GM23338 (cell line): ENCODE measurements at regions not wholly inside any gene's neighbourhood (a gene's known extent, or its start where the extent isn't known, plus 50 kb on each side); places are given as distances from the start of the nearest gene placed in this dataset.

Experiments
- ATAC-seq: fragments of 200-7000 bp; cut with Tn5 transposase; 3 replicates; pipeline ENCODE4 v1.9.1; 2020
- DNase-seq: peaks from one replicate; pipeline ENCODE4 v3.0.0-alpha.2; 2015; ENCODE audit warnings: low spot score
- H2AFZ ChIP-seq: fragments of 200-600 bp; sonication (generic); 2 replicates; pipeline ENCODE4 v1.8.0; 2016; ENCODE audit warnings: antibody characterized with exemption, mild to moderate bottlenecking, moderate library complexity
- H3F3A ChIP-seq: fragments of 200-600 bp; sonication (generic); replicated peaks from 2 replicates; pipeline ENCODE4 v1.8.0; 2017; ENCODE audit warnings: antibody characterized with exemption, mixed run types, low read depth
- H3K27ac ChIP-seq: fragments of 200-600 bp; sonication (generic); 2 replicates; pipeline ENCODE4 v1.6.1; 2016; ENCODE audit warnings: low read depth
- H3K27me3 ChIP-seq: fragments of 200-600 bp; sonication (generic); 2 replicates; pipeline ENCODE4 v1.8.0; 2016; ENCODE audit warnings: mild to moderate bottlenecking, mixed run types, moderate library complexity; ENCODE audit not compliant: insufficient read depth
- H3K36me3 ChIP-seq: fragments of 200-600 bp; sonication (generic); 2 replicates; pipeline ENCODE4 v1.8.0; 2016; ENCODE audit warnings: mild to moderate bottlenecking; ENCODE audit not compliant: insufficient read depth
- H3K4me1 ChIP-seq: fragments of 200-600 bp; sonication (generic); 2 replicates; pipeline ENCODE4 v1.8.0; 2016; ENCODE audit warnings: mild to moderate bottlenecking, moderate library complexity; ENCODE audit not compliant: insufficient read depth
- H3K4me2 ChIP-seq: fragments of 200-600 bp; sonication (generic); 2 replicates; pipeline ENCODE4 v1.7.1; 2017; ENCODE audit warnings: mixed run types
- H3K4me3 ChIP-seq: fragments of 200-600 bp; sonication (generic); 2 replicates; pipeline ENCODE4 v1.6.1; 2016; ENCODE audit warnings: mixed run types
- H3K79me2 ChIP-seq: fragments of 200-600 bp; sonication (generic); replicated peaks from 2 replicates; pipeline ENCODE4 v1.8.0; 2017; ENCODE audit warnings: mild to moderate bottlenecking; ENCODE audit not compliant: insufficient read depth
- H3K9me2 ChIP-seq: fragments of 200-600 bp; sonication (generic); 2 replicates; pipeline ENCODE4 v1.8.0; 2017; ENCODE audit not compliant: insufficient read depth
- H4K20me1 ChIP-seq: fragments of 200-600 bp; sonication (generic); replicated peaks from 2 replicates; pipeline ENCODE4 v1.8.0; 2017; ENCODE audit warnings: mild to moderate bottlenecking; ENCODE audit not compliant: insufficient read depth
- H3K27ac Mint-ChIP-seq: 2 replicates; pipeline ENCODE4 v1.8.0; 2020; ENCODE audit warnings: inconsistent platforms, mild to moderate bottlenecking, moderate library complexity, mixed read lengths
- H3K27me3 Mint-ChIP-seq: 3 replicates; pipeline ENCODE4 v1.8.0; 2022; ENCODE audit warnings: low read depth, mild to moderate bottlenecking, moderate library complexity, mixed read lengths, inconsistent platforms; ENCODE audit not compliant: insufficient read depth, poor library complexity
- H3K36me3 Mint-ChIP-seq: 3 replicates; pipeline ENCODE4 v1.8.0; 2021; ENCODE audit warnings: low read depth, mild to moderate bottlenecking, inconsistent platforms, moderate library complexity, mixed read lengths
- H3K4me1 Mint-ChIP-seq: 3 replicates; pipeline ENCODE4 v1.8.0; 2020; ENCODE audit warnings: mild to moderate bottlenecking, inconsistent platforms, mixed read lengths
- H3K4me3 Mint-ChIP-seq: 3 replicates; pipeline ENCODE4 v1.8.0; 2021; ENCODE audit warnings: moderate library complexity, mild to moderate bottlenecking, inconsistent platforms, mixed read lengths
- H3K9me3 Mint-ChIP-seq: 3 replicates; pipeline ENCODE4 v1.8.0; 2020; ENCODE audit warnings: moderate library complexity, mild to moderate bottlenecking, inconsistent platforms, mixed read lengths
- CREB1 ChIP-seq: fragments of 250-450 bp; sonication (Bioruptor Pico); IDR thresholded peaks from 2 replicates; pipeline ENCODE4 v1.5.0; 2020; ENCODE audit warnings: low read depth, mild to moderate bottlenecking, moderate library complexity
- ETS1 ChIP-seq: IDR thresholded peaks from 2 replicates; pipeline ENCODE4 v1.6.1; 2016; ENCODE audit warnings: antibody characterized with exemption
- EZH2 ChIP-seq: fragments of 200-600 bp; sonication (generic); IDR thresholded peaks from one replicate; pipeline ENCODE4 v1.8.0; 2017; ENCODE audit warnings: antibody characterized with exemption, mild to moderate bottlenecking, low read depth; ENCODE audit not compliant: unreplicated experiment
- EZH2phosphoT487 ChIP-seq: fragments of 200-600 bp; sonication (generic); IDR thresholded peaks from one replicate; pipeline ENCODE4 v1.8.1; 2018; ENCODE audit warnings: antibody characterized with exemption; ENCODE audit not compliant: unreplicated experiment
- JUNB ChIP-seq: IDR thresholded peaks from one replicate; pipeline ENCODE4 v1.6.1; 2016; ENCODE audit warnings: antibody characterized with exemption; ENCODE audit not compliant: unreplicated experiment
- NANOG ChIP-seq: IDR thresholded peaks from 2 replicates; pipeline ENCODE4 v1.6.1; 2016; ENCODE audit warnings: antibody characterized with exemption, borderline replicate concordance
- POLR2AphosphoS5 ChIP-seq: IDR thresholded peaks from 2 replicates; pipeline ENCODE4 v1.6.1; 2016; ENCODE audit warnings: antibody characterized with exemption, low read depth
- STAT1 ChIP-seq: IDR thresholded peaks from one replicate; pipeline ENCODE4 v1.6.1; 2016; ENCODE audit warnings: antibody characterized with exemption; ENCODE audit not compliant: unreplicated experiment
- ZNF114 ChIP-seq: fragments of 250-450 bp; sonication (Bioruptor Pico); IDR thresholded peaks from 2 replicates; pipeline ENCODE4 v1.5.0; 2020; ENCODE audit warnings: mild to moderate bottlenecking, moderate library complexity
- ZNF331 ChIP-seq: fragments of 250-450 bp; sonication (Bioruptor Pico); IDR thresholded peaks from 2 replicates; pipeline ENCODE4 v1.5.0; 2020; ENCODE audit warnings: low read depth, mild to moderate bottlenecking, moderate library complexity
- TF ChIP-seq, protein P1 (sequence below): IDR thresholded peaks from one replicate; pipeline ENCODE4 v1.6.1; 2018; ENCODE audit warnings: antibody characterized with exemption; ENCODE audit not compliant: unreplicated experiment
- TF ChIP-seq, protein P2 (sequence below), 2 experiments: fragments of 200-600 bp in 1 of 2; sonication (generic) in 1 of 2; conservative IDR thresholded peaks; 2 replicates each; pipeline versions ENCODE4 v1.5.1 to v1.6.1; 2016 to 2017; ENCODE audit warnings: antibody characterized with exemption in 2 of 2, low read depth in 2 of 2, mild to moderate bottlenecking in 2 of 2, moderate library complexity in 1 of 2
- TF ChIP-seq, protein P3 (sequence below): fragments of 250-450 bp; sonication (Bioruptor Pico); IDR thresholded peaks from 2 replicates; pipeline ENCODE4 v1.5.0; 2020; ENCODE audit warnings: mild to moderate bottlenecking, moderate library complexity

DNA sequence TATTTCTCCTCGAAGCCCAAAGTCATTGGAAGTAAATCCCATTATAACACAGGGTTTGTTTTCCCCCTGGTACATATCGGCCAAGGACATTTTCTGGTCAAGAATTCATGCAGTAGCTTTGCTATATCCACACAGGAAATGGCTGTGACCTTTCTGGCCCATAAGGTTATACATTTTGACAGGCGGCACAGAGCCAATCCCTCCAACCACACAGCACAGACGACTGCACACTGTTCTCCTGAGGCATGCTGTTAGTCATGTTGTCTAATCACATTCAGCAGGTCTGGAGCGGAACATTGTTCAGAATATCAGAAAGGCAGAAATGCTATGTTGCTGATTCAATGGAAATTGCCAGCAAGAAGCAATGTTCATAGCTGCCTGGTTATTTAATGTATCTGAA lies 742.3 kb upstream of the SLC8A1 start:
- Histone ChIP-seq H3K4me2 (no peak overlapping the region), H3K79me2 (no peaks in the 10 kb centered on the region), H3K4me1 (peaks cover 7% of the 10 kb centered on the region; the same call in 1 of the 2 replicates), H3K4me3 (no peak overlapping the region), H3K27ac (no peak overlapping the region), H2AFZ (no peak overlapping the region), H3F3A (no peaks in the 10 kb centered on the region), H3K9me2 (no peaks in the 10 kb centered on the region; the same call in 1 of the 2 replicates), H4K20me1 (no peaks in the 10 kb centered on the region), H3K36me3 (no peaks in the 10 kb centered on the region), H3K27me3 (no peaks in the 10 kb centered on the region)
- H3K9me3 Mint-ChIP-seq = no peaks in the 10 kb centered on the region
- no peak overlapping the region for H3K4me3 Mint-ChIP-seq
- DNase-seq (no peak), ATAC-seq (no peak)
- TF ChIP-seq NANOG = no peak
- TF ChIP-seq JUNB = no peak
- no peak for TF ChIP-seq ZNF114
- TF ChIP-seq, protein P1, sequence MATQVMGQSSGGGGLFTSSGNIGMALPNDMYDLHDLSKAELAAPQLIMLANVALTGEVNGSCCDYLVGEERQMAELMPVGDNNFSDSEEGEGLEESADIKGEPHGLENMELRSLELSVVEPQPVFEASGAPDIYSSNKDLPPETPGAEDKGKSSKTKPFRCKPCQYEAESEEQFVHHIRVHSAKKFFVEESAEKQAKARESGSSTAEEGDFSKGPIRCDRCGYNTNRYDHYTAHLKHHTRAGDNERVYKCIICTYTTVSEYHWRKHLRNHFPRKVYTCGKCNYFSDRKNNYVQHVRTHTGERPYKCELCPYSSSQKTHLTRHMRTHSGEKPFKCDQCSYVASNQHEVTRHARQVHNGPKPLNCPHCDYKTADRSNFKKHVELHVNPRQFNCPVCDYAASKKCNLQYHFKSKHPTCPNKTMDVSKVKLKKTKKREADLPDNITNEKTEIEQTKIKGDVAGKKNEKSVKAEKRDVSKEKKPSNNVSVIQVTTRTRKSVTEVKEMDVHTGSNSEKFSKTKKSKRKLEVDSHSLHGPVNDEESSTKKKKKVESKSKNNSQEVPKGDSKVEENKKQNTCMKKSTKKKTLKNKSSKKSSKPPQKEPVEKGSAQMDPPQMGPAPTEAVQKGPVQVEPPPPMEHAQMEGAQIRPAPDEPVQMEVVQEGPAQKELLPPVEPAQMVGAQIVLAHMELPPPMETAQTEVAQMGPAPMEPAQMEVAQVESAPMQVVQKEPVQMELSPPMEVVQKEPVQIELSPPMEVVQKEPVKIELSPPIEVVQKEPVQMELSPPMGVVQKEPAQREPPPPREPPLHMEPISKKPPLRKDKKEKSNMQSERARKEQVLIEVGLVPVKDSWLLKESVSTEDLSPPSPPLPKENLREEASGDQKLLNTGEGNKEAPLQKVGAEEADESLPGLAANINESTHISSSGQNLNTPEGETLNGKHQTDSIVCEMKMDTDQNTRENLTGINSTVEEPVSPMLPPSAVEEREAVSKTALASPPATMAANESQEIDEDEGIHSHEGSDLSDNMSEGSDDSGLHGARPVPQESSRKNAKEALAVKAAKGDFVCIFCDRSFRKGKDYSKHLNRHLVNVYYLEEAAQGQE = no peak
- no peak for TF ChIP-seq CREB1 (CRISPR knock-in tag)
- TF ChIP-seq ETS1 = no peak
- TF ChIP-seq STAT1 = no peak
- TF ChIP-seq EZH2 = no peak
- no peak for TF ChIP-seq POLR2AphosphoS5
- TF ChIP-seq ZNF331 (CRISPR knock-in tag) = no peak
- TF ChIP-seq, protein P2, sequence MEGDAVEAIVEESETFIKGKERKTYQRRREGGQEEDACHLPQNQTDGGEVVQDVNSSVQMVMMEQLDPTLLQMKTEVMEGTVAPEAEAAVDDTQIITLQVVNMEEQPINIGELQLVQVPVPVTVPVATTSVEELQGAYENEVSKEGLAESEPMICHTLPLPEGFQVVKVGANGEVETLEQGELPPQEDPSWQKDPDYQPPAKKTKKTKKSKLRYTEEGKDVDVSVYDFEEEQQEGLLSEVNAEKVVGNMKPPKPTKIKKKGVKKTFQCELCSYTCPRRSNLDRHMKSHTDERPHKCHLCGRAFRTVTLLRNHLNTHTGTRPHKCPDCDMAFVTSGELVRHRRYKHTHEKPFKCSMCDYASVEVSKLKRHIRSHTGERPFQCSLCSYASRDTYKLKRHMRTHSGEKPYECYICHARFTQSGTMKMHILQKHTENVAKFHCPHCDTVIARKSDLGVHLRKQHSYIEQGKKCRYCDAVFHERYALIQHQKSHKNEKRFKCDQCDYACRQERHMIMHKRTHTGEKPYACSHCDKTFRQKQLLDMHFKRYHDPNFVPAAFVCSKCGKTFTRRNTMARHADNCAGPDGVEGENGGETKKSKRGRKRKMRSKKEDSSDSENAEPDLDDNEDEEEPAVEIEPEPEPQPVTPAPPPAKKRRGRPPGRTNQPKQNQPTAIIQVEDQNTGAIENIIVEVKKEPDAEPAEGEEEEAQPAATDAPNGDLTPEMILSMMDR (conservative IDR thresholded peaks at IDR 0.05; ENCODE audit: low read depth in 2 of 2) = no peak
- no peak for TF ChIP-seq EZH2phosphoT487
- TF ChIP-seq, protein P3, sequence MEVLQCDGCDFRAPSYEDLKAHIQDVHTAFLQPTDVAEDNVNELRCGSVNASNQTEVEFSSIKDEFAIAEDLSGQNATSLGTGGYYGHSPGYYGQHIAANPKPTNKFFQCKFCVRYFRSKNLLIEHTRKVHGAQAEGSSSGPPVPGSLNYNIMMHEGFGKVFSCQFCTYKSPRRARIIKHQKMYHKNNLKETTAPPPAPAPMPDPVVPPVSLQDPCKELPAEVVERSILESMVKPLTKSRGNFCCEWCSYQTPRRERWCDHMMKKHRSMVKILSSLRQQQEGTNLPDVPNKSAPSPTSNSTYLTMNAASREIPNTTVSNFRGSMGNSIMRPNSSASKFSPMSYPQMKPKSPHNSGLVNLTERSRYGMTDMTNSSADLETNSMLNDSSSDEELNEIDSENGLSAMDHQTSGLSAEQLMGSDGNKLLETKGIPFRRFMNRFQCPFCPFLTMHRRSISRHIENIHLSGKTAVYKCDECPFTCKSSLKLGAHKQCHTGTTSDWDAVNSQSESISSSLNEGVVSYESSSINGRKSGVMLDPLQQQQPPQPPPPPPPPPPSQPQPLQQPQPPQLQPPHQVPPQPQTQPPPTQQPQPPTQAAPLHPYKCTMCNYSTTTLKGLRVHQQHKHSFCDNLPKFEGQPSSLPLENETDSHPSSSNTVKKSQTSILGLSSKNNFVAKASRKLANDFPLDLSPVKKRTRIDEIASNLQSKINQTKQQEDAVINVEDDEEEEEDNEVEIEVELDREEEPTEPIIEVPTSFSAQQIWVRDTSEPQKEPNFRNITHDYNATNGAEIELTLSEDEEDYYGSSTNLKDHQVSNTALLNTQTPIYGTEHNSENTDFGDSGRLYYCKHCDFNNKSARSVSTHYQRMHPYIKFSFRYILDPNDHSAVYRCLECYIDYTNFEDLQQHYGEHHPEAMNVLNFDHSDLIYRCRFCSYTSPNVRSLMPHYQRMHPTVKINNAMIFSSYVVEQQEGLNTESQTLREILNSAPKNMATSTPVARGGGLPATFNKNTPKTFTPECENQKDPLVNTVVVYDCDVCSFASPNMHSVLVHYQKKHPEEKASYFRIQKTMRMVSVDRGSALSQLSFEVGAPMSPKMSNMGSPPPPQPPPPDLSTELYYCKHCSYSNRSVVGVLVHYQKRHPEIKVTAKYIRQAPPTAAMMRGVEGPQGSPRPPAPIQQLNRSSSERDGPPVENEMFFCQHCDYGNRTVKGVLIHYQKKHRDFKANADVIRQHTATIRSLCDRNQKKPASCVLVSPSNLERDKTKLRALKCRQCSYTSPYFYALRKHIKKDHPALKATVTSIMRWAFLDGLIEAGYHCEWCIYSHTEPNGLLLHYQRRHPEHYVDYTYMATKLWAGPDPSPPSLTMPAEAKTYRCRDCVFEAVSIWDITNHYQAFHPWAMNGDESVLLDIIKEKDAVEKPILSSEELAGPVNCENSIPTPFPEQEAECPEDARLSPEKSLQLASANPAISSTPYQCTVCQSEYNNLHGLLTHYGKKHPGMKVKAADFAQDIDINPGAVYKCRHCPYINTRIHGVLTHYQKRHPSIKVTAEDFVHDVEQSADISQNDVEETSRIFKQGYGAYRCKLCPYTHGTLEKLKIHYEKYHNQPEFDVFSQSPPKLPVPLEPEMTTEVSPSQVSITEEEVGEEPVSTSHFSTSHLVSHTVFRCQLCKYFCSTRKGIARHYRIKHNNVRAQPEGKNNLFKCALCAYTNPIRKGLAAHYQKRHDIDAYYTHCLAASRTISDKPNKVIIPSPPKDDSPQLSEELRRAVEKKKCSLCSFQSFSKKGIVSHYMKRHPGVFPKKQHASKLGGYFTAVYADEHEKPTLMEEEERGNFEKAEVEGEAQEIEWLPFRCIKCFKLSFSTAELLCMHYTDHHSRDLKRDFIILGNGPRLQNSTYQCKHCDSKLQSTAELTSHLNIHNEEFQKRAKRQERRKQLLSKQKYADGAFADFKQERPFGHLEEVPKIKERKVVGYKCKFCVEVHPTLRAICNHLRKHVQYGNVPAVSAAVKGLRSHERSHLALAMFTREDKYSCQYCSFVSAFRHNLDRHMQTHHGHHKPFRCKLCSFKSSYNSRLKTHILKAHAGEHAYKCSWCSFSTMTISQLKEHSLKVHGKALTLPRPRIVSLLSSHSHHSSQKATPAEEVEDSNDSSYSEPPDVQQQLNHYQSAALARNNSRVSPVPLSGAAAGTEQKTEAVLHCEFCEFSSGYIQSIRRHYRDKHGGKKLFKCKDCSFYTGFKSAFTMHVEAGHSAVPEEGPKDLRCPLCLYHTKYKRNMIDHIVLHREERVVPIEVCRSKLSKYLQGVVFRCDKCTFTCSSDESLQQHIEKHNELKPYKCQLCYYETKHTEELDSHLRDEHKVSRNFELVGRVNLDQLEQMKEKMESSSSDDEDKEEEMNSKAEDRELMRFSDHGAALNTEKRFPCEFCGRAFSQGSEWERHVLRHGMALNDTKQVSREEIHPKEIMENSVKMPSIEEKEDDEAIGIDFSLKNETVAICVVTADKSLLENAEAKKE (CRISPR knock-in tag) = no peak
- H3K36me3 Mint-ChIP-seq = no peaks in the 10 kb centered on the region
- H3K4me1 Mint-ChIP-seq = peaks cover 8% of the 10 kb centered on the region
- H3K27ac Mint-ChIP-seq = no peak overlapping the region
- no peaks in the 10 kb centered on the region for H3K27me3 Mint-ChIP-seq
